ENCODE measurements at regions not wholly inside any gene's neighbourhood (a gene's known extent, or its start where the extent isn't known, plus 50 kb on each side); places are given as distances from the start of the nearest gene placed in this dataset.

DNA sequence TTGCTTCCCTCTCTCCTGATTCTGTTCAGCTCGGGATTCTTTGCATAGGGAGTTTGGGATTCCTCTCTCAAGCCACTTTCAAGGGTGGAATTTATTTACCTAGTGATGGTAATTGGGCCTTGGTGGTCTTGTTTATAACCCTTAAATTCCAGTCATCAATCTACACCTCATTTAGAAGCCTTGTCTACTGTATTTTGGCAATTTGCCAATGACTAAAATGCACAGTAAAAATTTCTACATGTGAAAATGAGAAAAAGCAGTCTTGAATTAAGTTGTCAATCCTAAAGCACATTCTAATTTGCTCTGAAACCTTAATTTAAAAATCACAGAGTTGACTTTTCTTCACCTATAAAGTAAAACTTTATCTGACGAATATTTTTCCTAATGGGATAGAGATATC lies 749.2 kb upstream of the CRIM1 start:
- TF ChIP-seq, protein P1, sequence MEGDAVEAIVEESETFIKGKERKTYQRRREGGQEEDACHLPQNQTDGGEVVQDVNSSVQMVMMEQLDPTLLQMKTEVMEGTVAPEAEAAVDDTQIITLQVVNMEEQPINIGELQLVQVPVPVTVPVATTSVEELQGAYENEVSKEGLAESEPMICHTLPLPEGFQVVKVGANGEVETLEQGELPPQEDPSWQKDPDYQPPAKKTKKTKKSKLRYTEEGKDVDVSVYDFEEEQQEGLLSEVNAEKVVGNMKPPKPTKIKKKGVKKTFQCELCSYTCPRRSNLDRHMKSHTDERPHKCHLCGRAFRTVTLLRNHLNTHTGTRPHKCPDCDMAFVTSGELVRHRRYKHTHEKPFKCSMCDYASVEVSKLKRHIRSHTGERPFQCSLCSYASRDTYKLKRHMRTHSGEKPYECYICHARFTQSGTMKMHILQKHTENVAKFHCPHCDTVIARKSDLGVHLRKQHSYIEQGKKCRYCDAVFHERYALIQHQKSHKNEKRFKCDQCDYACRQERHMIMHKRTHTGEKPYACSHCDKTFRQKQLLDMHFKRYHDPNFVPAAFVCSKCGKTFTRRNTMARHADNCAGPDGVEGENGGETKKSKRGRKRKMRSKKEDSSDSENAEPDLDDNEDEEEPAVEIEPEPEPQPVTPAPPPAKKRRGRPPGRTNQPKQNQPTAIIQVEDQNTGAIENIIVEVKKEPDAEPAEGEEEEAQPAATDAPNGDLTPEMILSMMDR (IDR thresholded peaks at IDR 0.05): no peak
- no peak for TF ChIP-seq EZH2 (IDR thresholded peaks at IDR 0.05)

Measured in neural progenitor cell (in vitro differentiated cells).